IMR-90 (cell line): ENCODE measurements at regions not wholly inside any gene's neighbourhood (a gene's known extent, or its start where the extent isn't known, plus 50 kb on each side); places are given as distances from the start of the nearest gene placed in this dataset.

Experiments
- ATAC-seq: fragments of 200-7000 bp; cut with Tn5 transposase; 2 replicates; pipeline ENCODE4 v1.9.1; 2020; ENCODE audit warnings: low read depth, mild to moderate bottlenecking, moderate library complexity
- BruUV-seq: library from RNA; stranded (reverse); fragments of 400-500 nt; replicated peaks from 2 replicates; lab custom pipeline; 2021; lab: Mats Ljungman, UMichigan
- CTCF ChIA-PET: fragments of 300-600 bp; formaldehyde crosslinking; extraction: SDS; loops from one replicate; lab custom pipeline; 2021; ENCODE audit warnings: antibody characterized with exemption; lab: Yijun Ruan, JAX
- POLR2A ChIA-PET: fragments of 300-600 bp; sonication (Branson Sonifier 250); formaldehyde crosslinking; loops from one replicate; lab custom pipeline; 2022; ENCODE audit warnings: antibody characterized with exemption; ENCODE audit not compliant: unreplicated experiment; lab: Charles Lee
- DNase-seq: peaks from one replicate; pipeline ENCODE4 v3.0.0; 2013
- H2AFZ ChIP-seq: replicated peaks from 2 replicates; pipeline ENCODE3; 2013; ENCODE audit warnings: low read length, mild to moderate bottlenecking; ENCODE audit not compliant: poor library complexity
- H2AK5ac ChIP-seq: 2 replicates; pipeline ENCODE4 v1.6.1; 2013; ENCODE audit warnings: low read depth, low read length, inconsistent platforms
- H2AK9ac ChIP-seq: replicated peaks from 2 replicates; pipeline ENCODE3; 2013; ENCODE audit warnings: mild to moderate bottlenecking, low read depth, low read length, moderate library complexity; ENCODE audit not compliant: poor library complexity
- H2BK120ac ChIP-seq: 2 replicates; pipeline ENCODE4 v1.6.1; 2013; ENCODE audit warnings: low read depth, low read length, inconsistent platforms
- H2BK15ac ChIP-seq: 3 replicates; pipeline ENCODE4 v1.6.1; 2013; ENCODE audit warnings: low read depth, low read length, inconsistent platforms
- H2BK20ac ChIP-seq: 2 replicates; pipeline ENCODE4 v1.6.1; 2013; ENCODE audit warnings: low read depth, mild to moderate bottlenecking, inconsistent platforms, low read length, moderate library complexity
- H2BK5ac ChIP-seq: 2 replicates; pipeline ENCODE4 v1.6.1; 2013; ENCODE audit warnings: mild to moderate bottlenecking, low read depth, low read length, inconsistent platforms; ENCODE audit not compliant: poor library complexity, severe bottlenecking
- H3K14ac ChIP-seq: replicated peaks from 2 replicates; pipeline ENCODE4 v1.6.1; 2013; ENCODE audit warnings: low read depth, low read length, inconsistent platforms
- H3K18ac ChIP-seq: 2 replicates; pipeline ENCODE4 v1.6.1; 2013; ENCODE audit warnings: low read depth, low read length, control low read depth
- H3K23ac ChIP-seq: 2 replicates; pipeline ENCODE4 v1.6.1; 2013; ENCODE audit warnings: low read depth, low read length, inconsistent platforms
- H3K27ac ChIP-seq: 2 replicates; pipeline ENCODE4 v1.5.1; 2013; ENCODE audit warnings: mild to moderate bottlenecking, control low read depth, low read length; ENCODE audit not compliant: insufficient read depth
- H3K27me3 ChIP-seq: 2 replicates; pipeline ENCODE4 v1.6.1; 2013; ENCODE audit warnings: low read length; ENCODE audit not compliant: control insufficient read depth, insufficient read depth
- H3K36me3 ChIP-seq: 2 replicates; pipeline ENCODE4 v1.6.1; 2013; ENCODE audit warnings: low read length, mixed read lengths; ENCODE audit not compliant: control insufficient read depth, insufficient read depth
- H3K4ac ChIP-seq: 2 replicates; pipeline ENCODE4 v1.6.1; 2013; ENCODE audit warnings: low read depth, low read length, inconsistent platforms
- H3K4me1 ChIP-seq: 2 replicates; pipeline ENCODE4 v1.6.1; 2013; ENCODE audit warnings: low read length, mixed read lengths; ENCODE audit not compliant: control insufficient read depth, insufficient read depth
- H3K4me2 ChIP-seq: 2 replicates; pipeline ENCODE4 v1.6.1; 2013; ENCODE audit warnings: low read depth, mild to moderate bottlenecking, control low read depth, low read length, moderate library complexity
- H3K4me3 ChIP-seq: 2 replicates; pipeline ENCODE4 v1.5.1; 2013; ENCODE audit warnings: low read depth, mild to moderate bottlenecking, control low read depth, low read length, moderate library complexity; ENCODE audit not compliant: insufficient read depth
- H3K56ac ChIP-seq: 2 replicates; pipeline ENCODE4 v1.6.1; 2013; ENCODE audit warnings: low read length, inconsistent platforms; ENCODE audit not compliant: insufficient read depth; ENCODE audit errors: extremely low read depth
- H3K79me1 ChIP-seq, 2 experiments: 2 replicates each; pipeline ENCODE4 v1.6.1; 2013; ENCODE audit warnings: low read length in 2 of 2, inconsistent platforms in 1 of 2, low read depth in 1 of 2
- H3K9ac ChIP-seq: 2 replicates; pipeline ENCODE4 v1.6.1; 2013; ENCODE audit warnings: low read depth, low read length, control low read depth
- H3K9me1 ChIP-seq: 2 replicates; pipeline ENCODE4 v1.6.1; 2013; ENCODE audit warnings: low read length, inconsistent platforms; ENCODE audit not compliant: insufficient read depth
- H3K9me3 ChIP-seq: 2 replicates; pipeline ENCODE4 v1.6.1; 2013; ENCODE audit warnings: low read length; ENCODE audit not compliant: control insufficient read depth, insufficient read depth
- H4K20me1 ChIP-seq: 2 replicates; pipeline ENCODE4 v1.6.1; 2013; ENCODE audit warnings: low read length, inconsistent platforms; ENCODE audit not compliant: insufficient read depth
- H4K5ac ChIP-seq: 2 replicates; pipeline ENCODE4 v1.6.1; 2013; ENCODE audit warnings: mild to moderate bottlenecking, low read depth, low read length, control low read depth
- H4K8ac ChIP-seq, 2 experiments: 2 replicates each; pipeline ENCODE4 v1.6.1; 2013; ENCODE audit warnings: low read depth in 2 of 2, low read length in 2 of 2, control low read depth in 1 of 2, inconsistent platforms in 1 of 2
- H4K91ac ChIP-seq: 2 replicates; pipeline ENCODE4 v1.6.1; 2013; ENCODE audit warnings: low read depth, low read length, inconsistent platforms; ENCODE audit not compliant: insufficient read depth
- CEBPB ChIP-seq: IDR thresholded peaks from 2 replicates; pipeline ENCODE4 v1.6.1; 2012; ENCODE audit warnings: low read depth, low read length, improper control_type of control experiment
- CTCF ChIP-seq: conservative IDR thresholded peaks from 2 replicates; pipeline ENCODE4 v1.5.1; 2012; ENCODE audit warnings: mild to moderate bottlenecking, low read depth, low read length, improper control_type of control experiment
- ELK1 ChIP-seq: fragments of 150-350 bp; IDR thresholded peaks from 2 replicates; pipeline ENCODE4 v1.6.1; 2016; ENCODE audit warnings: low read depth, mild to moderate bottlenecking, low read length, moderate library complexity, borderline replicate concordance
- FOS ChIP-seq: fragments of 150-350 bp; IDR thresholded peaks from 2 replicates; pipeline ENCODE4 v1.6.1; 2016; ENCODE audit warnings: low read depth, low read length
- MAZ ChIP-seq: IDR thresholded peaks from 2 replicates; pipeline ENCODE4 v1.6.1; 2012; ENCODE audit warnings: low read depth, mild to moderate bottlenecking, low read length, improper control_type of control experiment, moderate library complexity, borderline replicate concordance
- USF2 ChIP-seq: fragments of 150-350 bp; IDR thresholded peaks from 2 replicates; pipeline ENCODE4 v1.6.1; 2017; ENCODE audit warnings: mild to moderate bottlenecking, antibody characterized with exemption, low read length, low read depth
- WGBS, 2 experiments: methylation state at CpG; one replicate each; pipeline versions ENCODE4 v1.1.5 to v1.1.7; 2013; ENCODE audit warnings: missing lambda C conversion rate in 2 of 2; ENCODE audit not compliant: insufficient read length in 1 of 2; ENCODE audit errors: extremely low coverage in 2 of 2; 5-methylcytosine and 5-hydroxymethylcytosine counted together
- dilution Hi-C: fragments of 300-500 bp; cut with HindIII; formaldehyde crosslinking; loops from one replicate; pipeline ENCODE4 v1.14.3; 2018; ENCODE audit warnings: low sequenced_read_pairs; ENCODE audit not compliant: unreplicated experiment
- in situ Hi-C: fragments of 300-500 bp; cut with MboI; formaldehyde crosslinking; loops from 3 replicates; pipeline ENCODE4 v1.14.3; 2019; ENCODE audit warnings: low sequenced_read_pairs, inconsistent platforms, mixed read lengths
- intact Hi-C: fragments of 100-400 bp; cut with micrococcal nuclease; formaldehyde crosslinking; loops from 2 replicates; pipeline ENCODE4 v1.10.0; 2022

GRCh38 chr15:50825946-50826345, 60.4 kb upstream of the SPPL2A start:
- Histone ChIP-seq H4K5ac (no peak overlapping the region), H3K4me3 (no peak overlapping the region), H3K14ac (no peak overlapping the region), H3K4me2 (no peak overlapping the region), H3K9me1 (no peaks in the 10 kb centered on the region), H2BK5ac (no peak overlapping the region), H3K36me3 (no peaks in the 10 kb centered on the region), H3K23ac (no peak overlapping the region; the same call in 1 of the 2 replicates), H3K9ac (no peak overlapping the region), H4K8ac (no peak overlapping the region), H3K79me1 (no peaks in the 10 kb centered on the region), H2BK120ac (no peak overlapping the region), H3K27me3 (peaks cover 5% of the 10 kb centered on the region), H4K91ac (no peak overlapping the region), H3K4me1 (no peaks in the 10 kb centered on the region), H2AK5ac (no peak overlapping the region), H2BK15ac (no peak overlapping the region), H3K9me3 (no peaks in the 10 kb centered on the region), H4K20me1 (no peaks in the 10 kb centered on the region), H3K4ac (no peak overlapping the region), H2AFZ (no peak overlapping the region), H3K56ac (no peak overlapping the region), H3K27ac (no peak overlapping the region), H3K18ac (no peak overlapping the region), H2AK9ac (no peak overlapping the region), H2BK20ac (no peak overlapping the region)
- in situ Hi-C loops (no loop called here), intact Hi-C loops (no loop called here), dilution Hi-C loops (no loop called here)
- no peak for ATAC-seq
- POLR2A ChIA-PET, result no interaction called here
- WGBS, 2 experiments, result no CpG with 5 or more reads among the region's 1 CpG
- CTCF ChIA-PET, result no interaction called here
- TF ChIP-seq FOS, result no peak
- TF ChIP-seq CTCF, result no peak
- TF ChIP-seq ELK1, result no peak
- no peak for TF ChIP-seq CEBPB
- no peak for TF ChIP-seq MAZ
- no peak for TF ChIP-seq USF2
- no TSS peak for BruUV-seq
- no peak for DNase-seq
